ENCODE measurements at regions not wholly inside any gene's neighbourhood (a gene's known extent, or its start where the extent isn't known, plus 50 kb on each side); places are given as distances from the start of the nearest gene placed in this dataset.

- TF ChIP-seq EHF (CRISPR knock-in tag; IDR thresholded peaks at IDR 0.05) (no peak), POLR2A (IDR thresholded peaks at IDR 0.05; ENCODE audit: low read length) (no peak), ATOH8 (CRISPR knock-in tag; IDR thresholded peaks at IDR 0.05; ENCODE audit: low read depth) (no peak), CTCF (IDR thresholded peaks at IDR 0.05) (no peak), SMC3 (IDR thresholded peaks at IDR 0.05) (no peak), PBX3 (IDR thresholded peaks at IDR 0.05) (no peak), CHD2 (IDR thresholded peaks at IDR 0.05; ENCODE audit: low read length, partially characterized antibody) (no peak), E2F6 (IDR thresholded peaks at IDR 0.05; ENCODE audit: borderline replicate concordance, low read depth) (no peak), FOSL2 (IDR thresholded peaks at IDR 0.05) (no peak), FOSL2 (CRISPR knock-in tag; IDR thresholded peaks at IDR 0.05) (no peak), BCL3 (IDR thresholded peaks at IDR 0.05) (no peak), PHF8 (IDR thresholded peaks at IDR 0.05; ENCODE audit: borderline replicate concordance, low read depth) (no peak), EP300 (IDR thresholded peaks at IDR 0.05) (no peak), HEYL (CRISPR knock-in tag; IDR thresholded peaks at IDR 0.05) (no peak)
Observed at GRCh38 chr4:33485111-33485510, 2759.2 kb downstream of the ARAP2 start.
